MCF 10A (cell line): ENCODE measurements at regions not wholly inside any gene's neighbourhood (a gene's known extent, or its start where the extent isn't known, plus 50 kb on each side); places are given as distances from the start of the nearest gene placed in this dataset.

Experiments used
- BruUV-seq: library from RNA; stranded (reverse); fragments of 400-500 nt; replicated peaks from 2 replicates; lab custom pipeline; 2021; lab: Mats Ljungman, UMichigan
- CTCF ChIA-PET: fragments of 300-600 bp; sonication (Branson Sonifier 250); formaldehyde crosslinking; extraction: SDS; loops from one replicate; lab custom pipeline; 2021; ENCODE audit warnings: antibody characterized with exemption, inconsistent platforms; lab: Yijun Ruan, JAX
- POLR2A ChIA-PET: fragments of 300-600, 350-650 bp; sonication (Branson Sonifier 250); formaldehyde crosslinking; extraction: SDS; loops from one replicate; lab custom pipeline; 2020; ENCODE audit warnings: antibody characterized with exemption, inconsistent platforms; lab: Yijun Ruan, JAX
- DNase-seq: peaks from one replicate; pipeline ENCODE4 v3.0.0-alpha.2; 2018; ENCODE audit not compliant: unreplicated experiment
- H3K27ac Mint-ChIP-seq: one replicate; pipeline ENCODE4 v1.8.0; 2022; ENCODE audit warnings: mild to moderate bottlenecking, low read depth, mixed read lengths; ENCODE audit not compliant: unreplicated experiment
- H3K27me3 Mint-ChIP-seq: one replicate; pipeline ENCODE4 v1.8.0; 2022; ENCODE audit warnings: mixed read lengths; ENCODE audit not compliant: insufficient read depth, unreplicated experiment
- H3K36me3 Mint-ChIP-seq: one replicate; pipeline ENCODE4 v1.8.0; 2022; ENCODE audit warnings: mild to moderate bottlenecking, moderate library complexity, mixed read lengths; ENCODE audit not compliant: insufficient read depth, unreplicated experiment
- H3K4me1 Mint-ChIP-seq: one replicate; pipeline ENCODE4 v1.8.0; 2022; ENCODE audit warnings: mixed read lengths; ENCODE audit not compliant: insufficient read depth, unreplicated experiment
- H3K4me3 Mint-ChIP-seq: one replicate; pipeline ENCODE4 v1.8.0; 2022; ENCODE audit warnings: mild to moderate bottlenecking, moderate library complexity, mixed read lengths; ENCODE audit not compliant: unreplicated experiment
- H3K9me3 Mint-ChIP-seq: one replicate; pipeline ENCODE4 v1.8.0; 2022; ENCODE audit warnings: mixed read lengths; ENCODE audit not compliant: unreplicated experiment
- intact Hi-C: fragments of 100-400 bp; cut with micrococcal nuclease; formaldehyde crosslinking; loops from 2 replicates; pipeline ENCODE4 v1.14.1; 2022
- TF ChIP-seq, protein P1 (sequence below): fragments of 200-600 bp; IDR thresholded peaks from one replicate; pipeline ENCODE4 v1.8.0; 2022; ENCODE audit warnings: antibody characterized with exemption, mild to moderate bottlenecking; ENCODE audit not compliant: unreplicated experiment

DNA sequence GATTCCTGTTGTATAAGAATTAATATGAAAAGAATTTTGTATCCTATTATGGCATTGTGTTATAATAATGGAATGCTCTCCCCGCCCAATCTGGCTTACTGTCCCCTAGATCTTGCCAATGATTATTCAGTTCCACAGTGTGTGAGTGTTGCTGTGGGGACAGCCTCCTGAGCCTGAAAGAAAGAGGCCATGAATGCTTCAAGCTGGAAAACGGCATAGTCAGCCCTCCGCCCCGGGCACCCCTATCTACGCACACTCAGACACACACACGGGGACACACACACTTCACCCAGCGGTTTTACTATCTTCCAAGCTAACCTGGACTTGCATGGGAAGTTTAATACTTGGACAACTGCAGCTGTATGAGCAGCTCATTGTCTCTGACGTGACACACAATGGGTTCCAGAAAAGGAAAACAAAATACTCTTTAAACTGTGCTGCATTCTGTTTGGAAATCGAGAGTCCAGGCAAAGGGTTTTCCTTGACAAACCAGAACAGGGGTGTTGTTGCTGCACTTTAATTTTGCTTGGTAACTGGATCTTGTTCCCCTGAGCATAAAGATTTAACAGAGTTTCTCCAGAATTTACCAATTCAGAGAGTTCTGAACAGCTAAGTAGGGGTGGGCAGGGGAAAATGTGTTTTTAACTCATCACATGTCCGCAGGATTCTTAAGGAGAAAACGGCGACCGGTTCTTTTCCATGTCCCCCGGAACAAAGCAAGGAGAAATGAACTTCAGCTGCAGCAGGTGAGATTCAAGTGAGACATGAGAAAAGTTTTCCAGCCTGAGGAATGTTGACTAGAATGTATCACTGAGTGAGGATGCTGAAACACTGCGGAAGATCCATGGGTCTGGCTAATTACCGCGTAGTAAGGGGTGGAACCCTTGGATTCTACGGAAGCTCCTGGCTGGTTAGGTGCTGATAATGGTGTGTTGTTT, 472.9 kb downstream of the FOXO1 start:
- DNase-seq = no peak
- intact Hi-C loops = no loop called here
- POLR2A ChIA-PET = interaction anchor here (0.6 to 0.9 kb wide), 3 partner anchors 178 to 471 kb away, joined by 3 to 5 read pairs (median 3); no protein-coding TSS in a partner anchor
- H3K36me3 Mint-ChIP-seq = peaks cover 9% of the 10 kb centered on the region
- no peak overlapping the region for H3K27ac Mint-ChIP-seq
- H3K4me1 Mint-ChIP-seq = peaks cover 23% of the 10 kb centered on the region
- no peak overlapping the region for H3K4me3 Mint-ChIP-seq
- no peaks in the 10 kb centered on the region for H3K27me3 Mint-ChIP-seq
- H3K9me3 Mint-ChIP-seq = no peaks in the 10 kb centered on the region
- no TSS peak for BruUV-seq
- CTCF ChIA-PET = interaction anchor here (0.6 to 1.4 kb wide), 3 partner anchors 20 to 304 kb away, joined by 3 to 4 read pairs (median 3); no protein-coding TSS in a partner anchor
- TF ChIP-seq, protein P1, sequence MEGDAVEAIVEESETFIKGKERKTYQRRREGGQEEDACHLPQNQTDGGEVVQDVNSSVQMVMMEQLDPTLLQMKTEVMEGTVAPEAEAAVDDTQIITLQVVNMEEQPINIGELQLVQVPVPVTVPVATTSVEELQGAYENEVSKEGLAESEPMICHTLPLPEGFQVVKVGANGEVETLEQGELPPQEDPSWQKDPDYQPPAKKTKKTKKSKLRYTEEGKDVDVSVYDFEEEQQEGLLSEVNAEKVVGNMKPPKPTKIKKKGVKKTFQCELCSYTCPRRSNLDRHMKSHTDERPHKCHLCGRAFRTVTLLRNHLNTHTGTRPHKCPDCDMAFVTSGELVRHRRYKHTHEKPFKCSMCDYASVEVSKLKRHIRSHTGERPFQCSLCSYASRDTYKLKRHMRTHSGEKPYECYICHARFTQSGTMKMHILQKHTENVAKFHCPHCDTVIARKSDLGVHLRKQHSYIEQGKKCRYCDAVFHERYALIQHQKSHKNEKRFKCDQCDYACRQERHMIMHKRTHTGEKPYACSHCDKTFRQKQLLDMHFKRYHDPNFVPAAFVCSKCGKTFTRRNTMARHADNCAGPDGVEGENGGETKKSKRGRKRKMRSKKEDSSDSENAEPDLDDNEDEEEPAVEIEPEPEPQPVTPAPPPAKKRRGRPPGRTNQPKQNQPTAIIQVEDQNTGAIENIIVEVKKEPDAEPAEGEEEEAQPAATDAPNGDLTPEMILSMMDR = no peak

DNA sequence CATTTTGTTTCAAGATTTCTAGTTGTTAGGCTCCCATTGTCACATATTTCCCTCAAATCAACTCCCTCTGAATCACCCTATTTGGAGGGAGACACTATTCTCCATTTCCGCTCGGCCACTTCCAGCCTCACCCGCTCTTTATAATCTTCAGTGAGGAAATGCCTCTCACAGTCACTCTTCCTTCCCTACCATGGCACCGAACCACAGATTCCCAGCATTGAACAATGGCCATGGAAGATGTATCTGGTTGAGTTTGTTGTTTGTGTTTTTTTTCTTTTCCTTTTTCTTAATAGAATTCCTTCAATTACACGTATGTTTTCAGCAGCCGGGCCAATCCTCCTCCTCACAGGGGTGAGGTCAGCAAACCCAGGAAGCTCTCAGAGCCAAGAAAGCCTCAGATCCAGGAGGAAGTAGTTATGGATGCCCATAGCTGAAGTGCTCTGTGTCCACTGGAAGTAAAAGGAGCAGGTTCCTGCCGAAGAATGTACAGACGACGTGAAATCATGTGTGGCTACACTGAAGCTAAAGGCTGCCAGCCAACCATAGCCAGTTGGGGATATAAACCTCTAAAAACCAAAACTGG, 472.1 kb downstream of the FOXO1 start:
- Mint-ChIP-seq H3K9me3 (no peaks in the 10 kb centered on the region), H3K36me3 (peaks cover 9% of the 10 kb centered on the region), H3K27ac (peak overlapping the region; percentile 76), H3K27me3 (no peaks in the 10 kb centered on the region), H3K4me1 (peaks cover 20% of the 10 kb centered on the region), H3K4me3 (no peak overlapping the region)
- no peak for DNase-seq
- POLR2A ChIA-PET = interaction anchor here (0.6 kb wide), 1 partner anchor 178 kb away, joined by 5 read pairs; no protein-coding TSS in a partner anchor
- TF ChIP-seq, protein P1 = no peak
- BruUV-seq = no TSS peak
- intact Hi-C loops = no loop called here
- CTCF ChIA-PET = interaction anchor here (0.5 to 0.9 kb wide), 2 partner anchors 20 to 27 kb away, joined by 3 to 4 read pairs; no protein-coding TSS in a partner anchor

DNA sequence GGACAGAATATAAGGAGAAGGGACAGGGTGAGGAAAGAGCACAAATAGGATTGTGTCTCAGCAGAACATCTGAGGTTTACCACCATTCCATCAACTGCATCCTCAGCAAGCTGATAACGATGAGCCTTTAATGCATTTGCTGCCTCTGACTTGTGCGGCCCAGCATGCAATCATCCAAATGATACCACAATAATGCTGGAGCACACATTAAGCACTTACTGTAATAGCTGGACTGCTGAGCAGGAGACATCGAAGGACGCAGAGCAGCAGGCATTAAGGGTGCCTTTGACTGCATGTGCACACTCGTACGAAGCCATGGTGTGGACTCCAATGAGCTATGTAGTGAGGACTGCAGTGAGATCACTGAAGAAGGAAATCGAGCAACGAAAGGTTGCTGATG, 469.4 kb downstream of the FOXO1 start:
- TF ChIP-seq, protein P1 = no peak
- intact Hi-C loops = no loop called here
- ChIA-PET POLR2A (no interaction called here), CTCF (interaction anchor here (0.5 to 0.6 kb wide), 2 partner anchors 463 to 501 kb away, joined by 3 read pairs; no protein-coding TSS in a partner anchor)
- no peaks in the 10 kb centered on the region for H3K9me3 Mint-ChIP-seq
- H3K27ac Mint-ChIP-seq = no peak overlapping the region
- H3K27me3 Mint-ChIP-seq = no peaks in the 10 kb centered on the region
- peaks cover 11% of the 10 kb centered on the region for H3K4me1 Mint-ChIP-seq
- peaks cover 7% of the 10 kb centered on the region for H3K36me3 Mint-ChIP-seq
- no TSS peak for BruUV-seq
- DNase-seq = no peak
- H3K4me3 Mint-ChIP-seq = no peak overlapping the region
